ENCODE measurements at regions not wholly inside any gene's neighbourhood (a gene's known extent, or its start where the extent isn't known, plus 50 kb on each side); places are given as distances from the start of the nearest gene placed in this dataset.
"Not testable (repeated sequence)": the region's sequence is repeated elsewhere in the genome, so short reads cannot be mapped to it uniquely, and the experiment has no call there.

DNA sequence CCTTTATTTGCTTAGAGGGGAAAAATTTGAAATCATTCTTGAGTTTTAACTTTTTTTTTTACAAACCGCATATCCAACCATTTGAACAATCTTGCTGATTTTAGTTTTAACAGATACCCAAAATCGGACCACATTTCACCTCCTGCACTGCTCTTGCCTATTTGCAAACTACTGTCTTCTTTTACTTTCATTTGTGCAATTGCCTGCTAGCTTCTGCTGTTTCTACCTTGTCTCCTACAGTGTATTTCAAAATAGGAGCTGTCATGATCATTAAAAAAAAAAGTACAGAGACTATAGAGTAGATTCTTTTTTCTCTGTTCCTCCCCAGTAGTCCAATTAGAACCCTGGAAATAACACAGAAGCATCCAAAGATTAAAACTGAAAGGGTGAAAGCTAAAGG lies 1081.2 kb downstream of the SOCS6 start:
- Mint-ChIP-seq H3K27me3 (ENCODE audit: low read depth) (no peaks in the 10 kb centered on the region), H3K36me3 (ENCODE audit: low read depth) (no peaks in the 10 kb centered on the region), H3K27ac (no peak overlapping the region), H3K4me1 (ENCODE audit: low read depth) (no peaks in the 10 kb centered on the region), H3K9me3 (peaks cover 22% of the 10 kb centered on the region), H3K4me3 (no peak overlapping the region)
- DNase-seq (ENCODE audit: low spot score): no peak

- Mint-ChIP-seq H3K27ac (no peak overlapping the region), H3K4me1 (ENCODE audit: low read depth) (no peaks in the 10 kb centered on the region), H3K4me3 (no peak overlapping the region), H3K36me3 (ENCODE audit: low read depth) (no peaks in the 10 kb centered on the region), H3K9me3 (peaks cover 11% of the 10 kb centered on the region), H3K27me3 (ENCODE audit: low read depth) (no peaks in the 10 kb centered on the region)
- DNase-seq (ENCODE audit: low spot score): no peak
These were observed 1073.3 kb downstream of the SOCS6 start for GRCh38 chr18:71362140-71362539.

DNA sequence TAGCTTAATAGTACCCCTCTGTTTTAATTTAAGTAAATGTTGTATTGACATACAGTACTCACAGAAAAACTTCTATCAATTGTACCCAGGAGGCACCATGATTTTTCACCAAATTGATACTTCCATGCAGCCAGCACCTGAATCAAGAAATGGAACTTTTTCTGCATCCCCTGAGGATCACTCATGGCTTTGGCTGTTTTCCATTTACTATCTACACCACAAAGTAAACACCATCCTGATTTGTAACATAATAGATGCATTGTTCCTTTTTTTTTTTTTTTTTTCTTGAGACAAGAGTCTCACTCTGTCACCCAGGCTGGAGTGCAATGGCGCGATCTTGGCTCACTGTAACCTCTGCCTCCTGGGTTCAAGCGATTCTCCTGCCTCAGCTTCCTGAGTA lies 1066.8 kb downstream of the SOCS6 start:
- H3K9me3 Mint-ChIP-seq; H3K4me3 Mint-ChIP-seq; H3K36me3 Mint-ChIP-seq (ENCODE audit: low read depth); H3K27ac Mint-ChIP-seq; H3K4me1 Mint-ChIP-seq (ENCODE audit: low read depth); DNase-seq (ENCODE audit: low spot score); H3K27me3 Mint-ChIP-seq (ENCODE audit: low read depth): not testable (repeated sequence)

DNA sequence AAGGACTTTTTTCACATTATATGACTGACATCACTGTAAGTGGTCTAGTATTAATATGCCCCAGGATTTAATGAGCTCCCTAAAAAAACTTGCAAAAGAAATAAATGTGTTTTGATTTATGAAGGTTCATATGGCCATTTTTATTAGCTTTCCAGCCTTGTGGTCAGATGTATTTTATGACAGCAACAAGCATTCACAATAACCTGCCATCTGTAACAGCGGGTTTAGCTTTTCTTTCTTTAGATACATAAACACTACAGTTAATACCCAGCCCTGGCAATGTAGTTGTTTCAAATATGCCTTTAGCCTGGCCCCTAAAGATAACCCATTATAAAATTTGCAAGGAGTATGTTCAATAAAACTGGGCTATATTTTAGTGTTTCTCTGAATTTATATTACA lies 1063.8 kb downstream of the SOCS6 start:
- Mint-ChIP-seq H3K4me1 (ENCODE audit: low read depth) (no peaks in the 10 kb centered on the region), H3K27ac (no peak overlapping the region), H3K4me3 (no peak overlapping the region), H3K27me3 (ENCODE audit: low read depth) (no peaks in the 10 kb centered on the region), H3K9me3 (no peaks in the 10 kb centered on the region), H3K36me3 (ENCODE audit: low read depth) (no peaks in the 10 kb centered on the region)
- DNase-seq (ENCODE audit: low spot score): no peak

- no peaks in the 10 kb centered on the region for H3K4me1 Mint-ChIP-seq (ENCODE audit: low read depth)
- no peak overlapping the region for H3K27ac Mint-ChIP-seq
- no peak for DNase-seq (ENCODE audit: low spot score)
- H3K4me3 Mint-ChIP-seq: no peak overlapping the region
- H3K27me3 Mint-ChIP-seq (ENCODE audit: low read depth): no peaks in the 10 kb centered on the region
- no peaks in the 10 kb centered on the region for H3K9me3 Mint-ChIP-seq
- no peaks in the 10 kb centered on the region for H3K36me3 Mint-ChIP-seq (ENCODE audit: low read depth)
These were observed 1047.8 kb downstream of the SOCS6 start for GRCh38 chr18:71336576-71337210.

GRCh38 chr18:71329563-71329962 lies 1040.7 kb downstream of the SOCS6 start:
- Mint-ChIP-seq H3K4me1 (ENCODE audit: low read depth) (no peaks in the 10 kb centered on the region), H3K27me3 (ENCODE audit: low read depth) (no peaks in the 10 kb centered on the region), H3K9me3 (no peaks in the 10 kb centered on the region), H3K36me3 (ENCODE audit: low read depth) (no peaks in the 10 kb centered on the region), H3K27ac (no peak overlapping the region), H3K4me3 (no peak overlapping the region)
- DNase-seq (ENCODE audit: low spot score): no peak

DNA sequence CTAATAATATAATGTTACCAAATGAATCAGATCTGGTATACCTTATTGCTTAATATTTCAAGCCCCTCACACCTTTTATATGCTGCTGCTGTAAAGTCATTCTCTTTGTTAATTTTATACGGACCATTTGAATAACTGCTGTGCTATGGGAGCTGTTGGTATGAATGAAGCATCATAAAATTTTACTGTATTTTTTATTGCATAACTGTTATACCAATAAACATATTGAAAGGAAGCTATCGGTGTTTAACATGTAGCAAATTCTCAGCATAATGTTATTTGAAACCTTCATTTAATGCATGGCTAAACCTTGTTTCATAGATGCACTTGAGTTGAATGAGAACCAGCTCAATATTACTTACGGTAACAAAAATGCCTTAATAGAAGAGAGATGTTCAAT lies 1040.3 kb downstream of the SOCS6 start:
- H3K9me3 Mint-ChIP-seq: no peaks in the 10 kb centered on the region
- H3K27ac Mint-ChIP-seq: no peak overlapping the region
- H3K4me3 Mint-ChIP-seq: no peak overlapping the region
- H3K4me1 Mint-ChIP-seq (ENCODE audit: low read depth): no peaks in the 10 kb centered on the region
- no peaks in the 10 kb centered on the region for H3K27me3 Mint-ChIP-seq (ENCODE audit: low read depth)
- H3K36me3 Mint-ChIP-seq (ENCODE audit: low read depth): no peaks in the 10 kb centered on the region
- no peak for DNase-seq (ENCODE audit: low spot score)

DNA sequence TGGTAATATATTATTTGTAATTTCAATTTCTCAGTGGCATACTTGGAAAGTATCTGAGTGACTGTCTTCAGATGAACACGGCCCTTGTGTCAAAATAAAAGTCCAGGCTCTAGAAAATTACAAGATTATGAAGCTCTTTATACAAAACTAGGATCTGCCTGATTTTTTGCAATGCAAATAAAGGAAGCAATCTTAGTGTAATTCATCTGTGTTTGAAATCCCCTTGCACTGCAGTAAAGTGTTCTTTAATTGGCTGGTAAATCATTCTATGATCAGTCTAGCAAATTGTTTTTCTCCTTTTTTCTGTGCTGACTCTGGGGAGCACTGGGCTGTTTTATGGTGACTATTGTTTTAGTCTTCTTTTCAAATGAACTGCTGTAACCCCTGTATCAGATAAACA lies 1039.0 kb downstream of the SOCS6 start:
- Mint-ChIP-seq H3K27me3 (ENCODE audit: low read depth) (no peaks in the 10 kb centered on the region), H3K27ac (no peak overlapping the region), H3K9me3 (no peaks in the 10 kb centered on the region), H3K4me1 (ENCODE audit: low read depth) (no peaks in the 10 kb centered on the region), H3K36me3 (ENCODE audit: low read depth) (no peaks in the 10 kb centered on the region), H3K4me3 (no peak overlapping the region)
- DNase-seq (ENCODE audit: low spot score): no peak

DNA sequence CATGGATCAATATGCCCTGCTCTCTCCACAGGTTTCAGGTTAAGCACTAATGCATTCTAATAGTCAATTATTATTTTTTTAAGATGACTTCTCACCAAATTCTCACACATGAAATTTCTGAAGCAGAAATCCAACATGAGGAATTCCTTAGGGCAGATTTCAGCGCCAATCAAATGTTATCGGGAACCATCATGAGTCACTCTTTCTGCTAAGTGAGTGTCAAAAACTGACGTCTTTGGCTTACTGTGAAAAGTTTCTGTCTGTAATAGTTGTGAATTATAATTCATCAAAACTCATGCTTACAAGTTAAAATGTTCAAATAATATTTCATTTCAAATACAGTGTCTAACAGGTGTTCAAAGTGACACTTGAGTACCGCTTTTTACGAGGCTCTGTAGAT lies 1038.6 kb downstream of the SOCS6 start:
- Mint-ChIP-seq H3K9me3 (no peaks in the 10 kb centered on the region), H3K4me3 (no peak overlapping the region), H3K27ac (no peak overlapping the region), H3K36me3 (ENCODE audit: low read depth) (no peaks in the 10 kb centered on the region), H3K27me3 (ENCODE audit: low read depth) (no peaks in the 10 kb centered on the region), H3K4me1 (ENCODE audit: low read depth) (no peaks in the 10 kb centered on the region)
- DNase-seq (ENCODE audit: low spot score): no peak

DNA sequence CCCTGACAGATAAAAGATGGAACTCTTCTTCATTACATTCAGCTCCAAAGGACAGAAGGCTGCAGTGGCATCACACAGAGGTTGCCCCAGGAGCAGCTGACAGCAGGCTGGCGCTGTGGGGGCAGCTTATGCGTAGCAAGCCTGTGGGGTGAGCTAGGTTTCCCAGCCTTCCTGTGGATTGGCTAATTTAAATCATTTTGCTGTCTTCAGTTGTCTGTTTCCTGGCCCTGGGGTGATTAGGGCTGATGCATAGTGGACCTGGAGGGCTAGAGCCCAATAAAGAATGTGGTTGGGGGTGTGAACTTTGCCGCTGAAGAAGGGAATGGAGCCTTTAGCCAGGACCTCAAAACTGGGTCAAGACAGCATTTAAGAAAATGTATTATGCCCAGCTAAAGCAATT lies 1038.0 kb downstream of the SOCS6 start:
- Mint-ChIP-seq H3K27ac (no peak overlapping the region), H3K4me3 (no peak overlapping the region), H3K27me3 (ENCODE audit: low read depth) (no peaks in the 10 kb centered on the region), H3K36me3 (ENCODE audit: low read depth) (no peaks in the 10 kb centered on the region), H3K9me3 (no peaks in the 10 kb centered on the region), H3K4me1 (ENCODE audit: low read depth) (no peaks in the 10 kb centered on the region)
- DNase-seq (ENCODE audit: low spot score): no peak

DNA sequence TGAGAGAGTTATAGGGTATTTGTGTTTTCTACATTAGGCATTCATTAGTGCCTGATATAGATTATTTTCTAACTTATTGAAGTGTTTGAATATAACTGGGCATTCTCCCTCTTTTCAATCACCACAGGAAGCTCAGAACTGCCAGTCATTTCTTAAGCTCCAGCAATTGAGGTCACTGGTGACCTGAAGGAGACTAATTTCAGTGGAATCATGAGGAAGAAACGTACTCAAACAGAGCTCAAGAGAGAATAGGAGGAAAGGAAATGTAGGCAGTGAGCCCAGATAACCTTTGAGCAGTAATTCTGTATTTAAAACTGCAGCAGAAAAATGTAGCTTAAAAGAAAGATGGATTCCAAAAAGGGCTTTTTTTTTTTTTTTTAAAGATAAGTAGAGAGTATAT lies 1035.5 kb downstream of the SOCS6 start:
- H3K36me3 Mint-ChIP-seq (ENCODE audit: low read depth): no peaks in the 10 kb centered on the region
- H3K4me1 Mint-ChIP-seq (ENCODE audit: low read depth): no peaks in the 10 kb centered on the region
- DNase-seq (ENCODE audit: low spot score): no peak
- H3K9me3 Mint-ChIP-seq: no peaks in the 10 kb centered on the region
- no peak overlapping the region for H3K27ac Mint-ChIP-seq
- no peak overlapping the region for H3K4me3 Mint-ChIP-seq
- H3K27me3 Mint-ChIP-seq (ENCODE audit: low read depth): no peaks in the 10 kb centered on the region

GRCh38 chr18:71322201-71322600 lies 1033.4 kb downstream of the SOCS6 start:
- no peak for DNase-seq (ENCODE audit: low spot score)
- H3K36me3 Mint-ChIP-seq (ENCODE audit: low read depth): no peaks in the 10 kb centered on the region
- H3K27me3 Mint-ChIP-seq (ENCODE audit: low read depth): no peaks in the 10 kb centered on the region
- no peak overlapping the region for H3K27ac Mint-ChIP-seq
- no peaks in the 10 kb centered on the region for H3K4me1 Mint-ChIP-seq (ENCODE audit: low read depth)
- H3K4me3 Mint-ChIP-seq: no peak overlapping the region
- no peaks in the 10 kb centered on the region for H3K9me3 Mint-ChIP-seq

DNA sequence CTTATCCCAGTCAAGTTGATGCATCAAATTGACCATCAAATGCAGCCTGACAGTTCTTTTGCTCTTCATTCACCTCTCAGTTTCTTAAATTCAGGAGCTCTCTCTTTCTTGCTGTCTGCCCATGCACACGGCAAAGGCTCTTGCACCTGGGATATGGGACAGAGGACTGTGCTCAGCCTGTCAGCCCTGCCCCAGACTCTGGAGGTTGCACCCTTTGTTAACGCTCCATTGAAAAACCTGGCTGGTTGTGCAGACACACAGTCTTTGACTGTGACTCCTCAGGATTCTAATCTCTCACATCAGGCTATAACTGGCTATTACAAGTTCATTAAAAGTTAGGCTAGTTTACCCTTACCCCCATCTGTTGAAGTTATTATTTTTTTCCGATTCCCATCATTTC lies 1032.5 kb downstream of the SOCS6 start:
- Mint-ChIP-seq H3K36me3 (ENCODE audit: low read depth) (no peaks in the 10 kb centered on the region), H3K9me3 (no peaks in the 10 kb centered on the region), H3K4me1 (ENCODE audit: low read depth) (no peaks in the 10 kb centered on the region), H3K4me3 (no peak overlapping the region), H3K27ac (no peak overlapping the region), H3K27me3 (ENCODE audit: low read depth) (no peaks in the 10 kb centered on the region)
- no peak for DNase-seq (ENCODE audit: low spot score)

DNA sequence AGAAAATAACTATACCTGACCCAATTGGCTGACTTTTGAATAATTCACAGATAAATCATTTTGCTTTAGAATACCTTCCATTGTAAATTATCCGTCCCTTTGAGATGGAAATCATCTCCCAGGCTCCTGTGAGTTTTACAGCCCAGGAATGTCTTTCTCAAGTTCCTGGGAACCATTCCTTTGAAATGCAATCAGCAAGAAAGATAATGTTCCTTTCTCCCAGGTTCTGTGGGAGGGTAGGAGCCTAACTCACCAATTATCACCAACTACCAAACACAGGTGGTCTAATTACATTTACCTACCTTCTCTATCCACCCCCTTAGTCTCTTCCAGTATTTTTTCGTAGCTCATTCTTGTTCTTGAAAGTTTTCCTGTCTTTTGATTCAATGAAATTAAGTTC lies 1016.0 kb downstream of the SOCS6 start:
- H3K36me3 Mint-ChIP-seq (ENCODE audit: low read depth): no peaks in the 10 kb centered on the region
- H3K4me1 Mint-ChIP-seq (ENCODE audit: low read depth): no peaks in the 10 kb centered on the region
- no peaks in the 10 kb centered on the region for H3K9me3 Mint-ChIP-seq
- H3K27me3 Mint-ChIP-seq (ENCODE audit: low read depth): no peaks in the 10 kb centered on the region
- H3K27ac Mint-ChIP-seq: no peak overlapping the region
- no peak overlapping the region for H3K4me3 Mint-ChIP-seq
- DNase-seq (ENCODE audit: low spot score): no peak

GRCh38 chr18:71303743-71304142 lies 1014.9 kb downstream of the SOCS6 start:
- DNase-seq (ENCODE audit: low spot score); H3K4me1 Mint-ChIP-seq (ENCODE audit: low read depth); H3K27ac Mint-ChIP-seq; H3K4me3 Mint-ChIP-seq; H3K36me3 Mint-ChIP-seq (ENCODE audit: low read depth); H3K27me3 Mint-ChIP-seq (ENCODE audit: low read depth); H3K9me3 Mint-ChIP-seq: not testable (repeated sequence)

Data from T-helper 2 cell treated with Interferon-gamma antibody and Interleukin-4, amounts not matched to agents 5 μg/mL and 100 μg/mL, for 36 hours (primary cell).